ENCODE measurements at regions not wholly inside any gene's neighbourhood (a gene's known extent, or its start where the extent isn't known, plus 50 kb on each side); places are given as distances from the start of the nearest gene placed in this dataset.

GRCh38 chr13:73466561-73466960, 407.8 kb downstream of the KLF5 start:
- Histone ChIP-seq H3K27me3 (ENCODE audit: insufficient read depth, low read length) (no peaks in the 10 kb centered on the region), H3K79me2 (ENCODE audit: insufficient read depth, low read length) (no peaks in the 10 kb centered on the region), H3K9me3 (ENCODE audit: control insufficient read depth in 1 of 2, insufficient read depth in 1 of 2, low read depth in 1 of 2, low read length in 2 of 2) (no peaks in the 10 kb centered on the region), H3K4me1 (ENCODE audit: control insufficient read depth in 1 of 2, insufficient read depth in 2 of 2, low read length in 2 of 2) (peaks cover 9 to 22% of the 10 kb centered on the region in 2 experiments), H2AFZ (ENCODE audit: low read depth, low read length, poor library complexity, severe bottlenecking) (peak overlapping the region; percentile 90), H3K36me3 (ENCODE audit: control insufficient read depth in 1 of 2, insufficient read depth in 2 of 2, low read length in 2 of 2) (no peaks in the 10 kb centered on the region), H3K9ac (ENCODE audit: low read length) (no peak overlapping the region), H4K20me1 (ENCODE audit: insufficient read depth) (no peaks in the 10 kb centered on the region), H3K4me3 (replicated peaks in 1 of 2; ENCODE audit: low read depth in 1 of 2, low read length in 2 of 2) (no peak overlapping the region), H3K27ac (ENCODE audit: low read depth, low read length) (no peak overlapping the region), H3K9me2 (ENCODE audit: insufficient read depth) (no peaks in the 10 kb centered on the region), H3K4me2 (ENCODE audit: low read length) (no peak overlapping the region)
- ChIA-PET POLR2A (no interaction called here), RAD21 (ENCODE audit: low non-redundant PET in 1 of 2, low total read pairs in 2 of 2, uncharacterized antibody in 2 of 2, unreplicated experiment in 2 of 2) (no interaction called here), CTCF (no interaction called here)
- intact Hi-C loops (cut with micrococcal nuclease), result no loop called here
- DNase-seq (ENCODE audit: low read depth, low spot score) (no peak), ATAC-seq (no peak)
- BruUV-seq (replicated peaks), result no TSS peak
- TF ChIP-seq REST (IDR thresholded peaks at IDR 0.05; ENCODE audit: low read depth) (no peak), FOSL1 (IDR thresholded peaks at IDR 0.05; ENCODE audit: low read depth) (no peak), ATF3 (IDR thresholded peaks at IDR 0.05) (no peak), YY1 (IDR thresholded peaks at IDR 0.05; ENCODE audit: extremely low read depth, insufficient replicate concordance, low read depth, low read length) (no peak), SIN3A (IDR thresholded peaks at IDR 0.05; ENCODE audit: low read depth) (no peak), JUND (IDR thresholded peaks at IDR 0.05) (no peak), SRF (IDR thresholded peaks at IDR 0.05; ENCODE audit: low read depth) (no peak), EZH2phosphoT487 (IDR thresholded peaks at IDR 0.05; ENCODE audit: borderline replicate concordance) (no peak), ZFX (IDR thresholded peaks at IDR 0.05) (no peak), ZBTB33 (IDR thresholded peaks at IDR 0.05; ENCODE audit: extremely low read depth, insufficient replicate concordance, low read length) (no peak), SP1 (IDR thresholded peaks at IDR 0.05; ENCODE audit: low read depth) (no peak), POLR2A (IDR thresholded peaks at IDR 0.05; ENCODE audit: borderline replicate concordance, extremely low read depth, insufficient read depth, insufficient read length) (no peak), RAD21 (IDR thresholded peaks at IDR 0.05; ENCODE audit: low read depth) (no peak), POLR2AphosphoS5 (IDR thresholded peaks at IDR 0.05; ENCODE audit: low read depth, low read length) (no peak), ELF1 (IDR thresholded peaks at IDR 0.05; ENCODE audit: borderline replicate concordance, low read depth) (no peak), CEBPB (IDR thresholded peaks at IDR 0.05; ENCODE audit: low read depth) (no peak), TCF7L2 (IDR thresholded peaks at IDR 0.05; ENCODE audit: borderline replicate concordance, extremely low read depth, insufficient read depth, insufficient read length) (no peak), CBX3 (IDR thresholded peaks at IDR 0.05; ENCODE audit: low read depth) (no peak)
- TF ChIP-seq, protein P1, sequence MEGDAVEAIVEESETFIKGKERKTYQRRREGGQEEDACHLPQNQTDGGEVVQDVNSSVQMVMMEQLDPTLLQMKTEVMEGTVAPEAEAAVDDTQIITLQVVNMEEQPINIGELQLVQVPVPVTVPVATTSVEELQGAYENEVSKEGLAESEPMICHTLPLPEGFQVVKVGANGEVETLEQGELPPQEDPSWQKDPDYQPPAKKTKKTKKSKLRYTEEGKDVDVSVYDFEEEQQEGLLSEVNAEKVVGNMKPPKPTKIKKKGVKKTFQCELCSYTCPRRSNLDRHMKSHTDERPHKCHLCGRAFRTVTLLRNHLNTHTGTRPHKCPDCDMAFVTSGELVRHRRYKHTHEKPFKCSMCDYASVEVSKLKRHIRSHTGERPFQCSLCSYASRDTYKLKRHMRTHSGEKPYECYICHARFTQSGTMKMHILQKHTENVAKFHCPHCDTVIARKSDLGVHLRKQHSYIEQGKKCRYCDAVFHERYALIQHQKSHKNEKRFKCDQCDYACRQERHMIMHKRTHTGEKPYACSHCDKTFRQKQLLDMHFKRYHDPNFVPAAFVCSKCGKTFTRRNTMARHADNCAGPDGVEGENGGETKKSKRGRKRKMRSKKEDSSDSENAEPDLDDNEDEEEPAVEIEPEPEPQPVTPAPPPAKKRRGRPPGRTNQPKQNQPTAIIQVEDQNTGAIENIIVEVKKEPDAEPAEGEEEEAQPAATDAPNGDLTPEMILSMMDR (IDR thresholded peaks at IDR 0.05 in 2 of 3, conservative IDR thresholded peaks at IDR 0.05 in 1 of 3; ENCODE audit: borderline replicate concordance in 1 of 3, insufficient read depth in 1 of 3, low read depth in 2 of 3, low read length in 2 of 3), result no peak

Measured in HCT116 (cell line).